AG10803 (cell line): ENCODE measurements at regions not wholly inside any gene's neighbourhood (a gene's known extent, or its start where the extent isn't known, plus 50 kb on each side); places are given as distances from the start of the nearest gene placed in this dataset.
"Not testable (repeated sequence)": the region's sequence is repeated elsewhere in the genome, so short reads cannot be mapped to it uniquely, and the experiment has no call there.

Experiments used
- DNase-seq: peaks from one replicate; pipeline ENCODE4 v3.0.0; 2010; ENCODE audit warnings: low read depth
- H3K4me3 ChIP-seq: 2 replicates; pipeline ENCODE4 v1.5.1; 2011; ENCODE audit warnings: mild to moderate bottlenecking, low read length, control low read depth
- CTCF ChIP-seq: conservative IDR thresholded peaks from 2 replicates; pipeline ENCODE4 v1.5.1; 2011; ENCODE audit warnings: mild to moderate bottlenecking, low read length, control low read depth, inconsistent platforms

- DNase-seq, result no peak
- no peak for TF ChIP-seq CTCF
Observed at GRCh38 chrX:130502016-130502570, 100.3 kb downstream of the RBMX2 start.

GRCh38 chrX:130504019-130504418 is 102.2 kb downstream of the RBMX2 start:
- H3K4me3 ChIP-seq, result no peak overlapping the region
- DNase-seq, result no peak
- no peak for TF ChIP-seq CTCF

More at GRCh38 chrX:130502016-130502570, 100.3 kb downstream of the RBMX2 start:
- no peak overlapping the region for H3K4me3 ChIP-seq

- no peak for TF ChIP-seq CTCF
- H3K4me3 ChIP-seq, result no peak overlapping the region
- DNase-seq, result no peak
Observed at GRCh38 chrX:130507015-130507414, 105.2 kb downstream of the RBMX2 start.

- not testable (repeated sequence) for H3K4me3 ChIP-seq, DNase-seq
Observed at GRCh38 chrX:130512534-130512933, 110.7 kb downstream of the RBMX2 start.

GRCh38 chrX:130516123-130516522 is 114.3 kb downstream of the RBMX2 start:
- no peak for DNase-seq
- no peak for TF ChIP-seq CTCF
- no peak overlapping the region for H3K4me3 ChIP-seq

- no peak for TF ChIP-seq CTCF
- DNase-seq, result no peak
- H3K4me3 ChIP-seq, result peak overlapping the region; percentile 55
Observed at GRCh38 chrX:130523460-130524394, 121.9 kb downstream of the RBMX2 start.

- no peak for DNase-seq
- no peak overlapping the region for H3K4me3 ChIP-seq
- TF ChIP-seq CTCF, result no peak
Observed at GRCh38 chrX:130524476-130525194, 122.8 kb downstream of the RBMX2 start.
